ENCODE measurements at regions not wholly inside any gene's neighbourhood (a gene's known extent, or its start where the extent isn't known, plus 50 kb on each side); places are given as distances from the start of the nearest gene placed in this dataset.

DNA sequence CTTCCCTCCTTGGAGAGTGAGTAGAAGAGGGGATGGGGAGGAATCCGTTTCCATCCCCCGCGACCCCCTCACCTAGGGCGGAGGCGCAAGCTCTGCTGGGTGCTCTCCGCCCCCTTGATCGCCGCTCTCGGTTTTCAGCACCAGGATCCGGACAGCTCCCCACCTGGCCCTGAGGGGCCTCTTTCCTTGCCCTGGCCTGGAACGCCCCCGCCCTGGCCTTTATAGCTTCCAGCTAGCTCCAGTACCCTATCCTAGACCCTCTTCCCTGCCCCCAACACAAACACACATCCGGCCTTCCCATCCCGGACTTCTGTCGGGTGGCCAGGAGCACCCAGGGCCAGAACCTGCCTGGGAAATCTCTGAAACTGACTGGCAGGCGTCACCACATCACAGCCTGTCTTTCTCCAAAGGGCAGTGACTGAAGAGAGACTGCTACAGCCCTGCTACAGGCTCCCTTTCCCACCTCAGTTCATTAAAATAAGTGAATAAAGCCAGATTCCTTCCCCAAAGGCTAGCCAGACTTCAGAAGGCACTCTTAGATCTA is 72.3 kb upstream of the LEP start:
- no peak for DNase-seq

DNA sequence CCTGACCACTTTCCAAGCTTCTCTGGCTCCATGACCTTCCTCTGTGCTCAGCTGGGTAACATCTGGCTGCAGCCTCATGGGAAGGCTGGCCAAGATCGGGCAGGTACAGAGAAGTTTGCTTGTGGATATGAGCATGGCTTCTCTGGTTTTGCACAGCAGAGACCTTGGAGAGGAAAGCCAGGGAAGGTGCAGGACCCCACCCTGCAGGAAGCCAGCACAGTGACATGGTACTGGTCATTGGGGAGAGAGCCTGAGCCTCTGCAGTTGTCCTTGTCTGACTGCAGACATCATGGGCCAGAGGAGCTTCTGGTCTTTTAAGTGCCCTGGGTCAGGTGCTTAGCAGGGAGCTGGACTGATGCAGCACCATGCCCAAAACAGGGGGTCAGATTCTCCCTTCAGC is 70.6 kb upstream of the LEP start:
- DNase-seq = no peak

DNA sequence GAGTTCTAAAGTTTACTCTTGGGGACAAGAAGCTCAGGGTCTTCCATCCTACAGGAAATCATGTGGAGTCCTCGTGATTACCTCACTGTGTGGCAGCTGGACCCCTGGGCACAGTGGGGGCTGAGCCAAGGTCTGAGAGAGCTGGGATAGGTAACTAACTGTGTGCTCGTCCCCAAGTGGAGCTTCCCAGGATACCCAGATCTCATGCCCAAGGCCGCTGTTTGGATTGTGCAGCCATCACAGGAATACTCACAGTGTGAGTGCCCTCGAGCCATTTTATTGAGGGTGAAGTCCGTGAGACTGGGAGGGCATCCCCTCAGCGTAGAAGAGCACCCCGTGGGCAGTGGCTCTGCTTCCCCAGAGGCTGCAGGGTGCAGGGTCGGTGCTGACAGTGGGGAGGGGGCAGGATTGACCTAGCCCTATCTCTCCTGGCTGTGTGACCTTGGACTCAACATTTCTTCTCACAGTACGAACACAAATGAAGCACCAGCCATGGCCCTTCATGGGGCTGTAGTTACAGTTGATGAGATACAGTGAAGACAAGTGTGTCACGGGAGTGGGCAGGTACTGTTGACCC is 69.6 kb upstream of the LEP start:
- DNase-seq = no peak

DNA sequence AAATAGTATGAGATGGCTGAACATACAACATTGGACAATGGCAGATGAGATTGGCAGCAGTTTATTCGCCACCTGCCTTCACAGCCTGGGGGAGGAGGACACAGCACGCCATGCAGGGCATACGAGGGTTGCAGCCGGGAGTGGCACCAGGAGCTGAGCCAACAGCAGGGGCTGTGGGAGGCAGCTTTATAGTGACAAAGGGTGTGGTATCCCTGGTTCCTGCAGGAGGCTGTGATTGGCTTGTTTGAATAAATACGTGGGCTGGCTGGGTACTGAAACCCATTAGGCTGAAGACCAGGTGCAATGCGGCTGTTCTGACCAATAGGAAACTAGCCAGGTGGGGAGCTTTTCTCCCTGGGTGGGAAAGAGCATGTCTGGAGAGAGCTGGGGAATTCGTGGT is 68.9 kb upstream of the LEP start:
- DNase-seq = no peak

DNA sequence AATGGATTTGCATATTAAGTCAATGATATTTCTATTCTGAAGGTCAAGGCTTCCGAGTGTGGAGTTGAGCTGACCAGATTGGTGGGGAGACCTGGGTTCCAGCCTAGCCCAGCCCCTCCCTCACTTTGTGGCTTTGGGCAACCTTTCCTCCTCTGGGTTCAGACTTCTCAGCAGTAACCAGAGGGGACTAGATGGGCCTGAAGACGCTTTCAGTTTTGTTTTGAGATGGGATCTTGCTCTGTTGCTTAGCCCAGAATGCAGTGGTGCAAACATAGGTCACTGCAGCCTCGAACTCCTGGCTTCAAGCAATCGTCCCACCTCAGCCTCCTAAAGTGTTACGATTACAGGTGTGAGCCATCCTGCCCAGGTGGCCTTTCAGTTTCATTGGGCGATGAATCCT is 68.1 kb upstream of the LEP start:
- no peak for DNase-seq

DNA sequence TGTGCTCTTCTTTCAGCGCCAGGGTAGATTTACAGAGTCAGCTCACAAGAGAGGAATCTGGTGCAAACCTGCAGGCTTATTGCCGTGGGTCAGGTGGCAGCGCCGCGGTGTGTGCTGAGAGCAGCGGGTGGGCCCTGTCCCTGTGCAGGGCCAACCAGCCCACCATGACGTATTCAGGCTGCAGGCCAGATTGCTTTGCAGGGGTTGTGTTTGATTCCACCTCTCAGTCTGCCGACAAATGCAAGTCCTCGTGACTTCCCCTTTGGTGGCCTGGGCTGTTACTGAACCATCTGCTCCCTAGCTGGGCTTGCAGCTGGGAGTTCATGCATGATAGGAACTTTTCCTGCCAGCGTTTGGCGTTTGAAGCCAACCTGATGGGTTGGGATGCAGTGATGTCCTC is 66.7 kb upstream of the LEP start:
- DNase-seq = no peak

DNA sequence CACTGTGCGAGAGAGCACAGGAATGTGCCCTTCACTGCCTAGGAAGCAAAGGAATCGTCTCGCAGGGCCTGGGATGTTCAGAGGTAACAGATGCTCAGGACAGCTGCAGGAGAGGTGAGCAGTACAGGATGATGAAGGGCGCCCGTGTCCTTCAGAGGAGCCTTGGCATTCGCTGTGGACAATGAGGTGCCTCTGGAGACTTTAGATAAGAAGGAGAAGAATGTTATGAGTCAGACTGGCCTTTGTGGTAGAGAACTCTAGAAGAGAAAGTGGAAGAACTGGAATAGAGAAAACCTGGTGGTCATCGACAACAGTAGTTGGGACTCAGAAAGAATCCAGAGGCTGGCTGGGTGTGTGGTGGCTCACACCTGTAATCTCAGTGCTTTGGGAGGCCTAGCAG is 64.4 kb upstream of the LEP start:
- no peak for DNase-seq

DNA sequence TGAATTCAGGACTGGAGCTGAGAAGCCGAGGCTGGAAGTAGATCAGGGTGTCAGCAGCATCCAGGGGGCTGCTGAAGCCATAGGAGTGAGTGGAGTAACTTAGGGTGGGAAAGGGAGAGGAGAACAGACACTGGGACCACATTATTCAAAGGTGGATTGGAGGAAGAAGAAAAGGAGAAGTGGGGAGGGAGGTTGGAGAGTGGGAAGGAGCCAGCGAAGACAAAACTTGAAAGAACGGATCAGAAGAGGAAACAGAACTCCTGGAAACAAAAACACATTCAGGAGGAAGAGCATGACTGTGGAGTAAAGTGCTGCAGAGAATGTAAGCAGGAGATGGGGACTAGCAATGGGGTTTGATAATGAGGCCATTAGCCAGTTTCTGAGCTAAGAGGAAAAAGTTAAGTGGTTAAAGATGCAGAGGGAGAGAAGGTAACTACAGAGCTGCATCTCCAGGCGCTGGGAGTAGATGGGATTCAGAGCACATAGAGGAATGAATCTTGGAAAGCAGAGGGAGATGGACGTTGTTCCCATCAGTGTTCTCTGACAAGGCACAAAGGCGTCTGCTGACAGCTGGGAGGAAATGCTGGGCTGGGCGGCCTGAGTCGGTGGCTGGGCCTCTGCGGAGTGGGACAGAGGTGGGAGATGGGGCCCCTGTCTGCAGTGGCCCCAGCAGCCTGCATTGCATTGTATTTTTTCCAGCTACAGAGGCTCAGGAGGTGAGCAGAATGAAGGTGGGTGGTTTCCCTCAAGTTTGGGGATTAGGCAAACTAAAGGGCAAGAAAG is 63.1 kb upstream of the LEP start:
- DNase-seq = no peak

DNA sequence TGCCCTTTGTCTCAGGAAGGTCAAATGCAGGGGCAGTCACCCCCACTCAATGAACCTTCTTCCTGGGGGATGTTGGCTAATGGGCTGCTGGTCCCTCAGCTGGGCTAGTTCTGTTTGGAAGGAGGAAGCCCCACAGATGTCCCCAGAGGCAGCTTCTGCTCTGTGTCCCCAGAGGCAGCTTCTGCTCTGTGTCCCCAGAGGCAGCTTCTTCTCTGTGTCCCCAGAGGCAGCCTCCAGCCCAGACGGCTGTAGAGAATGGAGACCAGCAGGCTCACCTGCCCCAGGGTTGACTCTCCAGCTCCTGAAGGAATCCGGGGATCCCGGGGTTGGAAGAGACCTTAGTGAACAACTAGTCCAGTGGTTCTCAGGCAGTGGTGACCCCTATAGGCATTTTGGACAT is 62.5 kb upstream of the LEP start:
- DNase-seq = no peak

DNA sequence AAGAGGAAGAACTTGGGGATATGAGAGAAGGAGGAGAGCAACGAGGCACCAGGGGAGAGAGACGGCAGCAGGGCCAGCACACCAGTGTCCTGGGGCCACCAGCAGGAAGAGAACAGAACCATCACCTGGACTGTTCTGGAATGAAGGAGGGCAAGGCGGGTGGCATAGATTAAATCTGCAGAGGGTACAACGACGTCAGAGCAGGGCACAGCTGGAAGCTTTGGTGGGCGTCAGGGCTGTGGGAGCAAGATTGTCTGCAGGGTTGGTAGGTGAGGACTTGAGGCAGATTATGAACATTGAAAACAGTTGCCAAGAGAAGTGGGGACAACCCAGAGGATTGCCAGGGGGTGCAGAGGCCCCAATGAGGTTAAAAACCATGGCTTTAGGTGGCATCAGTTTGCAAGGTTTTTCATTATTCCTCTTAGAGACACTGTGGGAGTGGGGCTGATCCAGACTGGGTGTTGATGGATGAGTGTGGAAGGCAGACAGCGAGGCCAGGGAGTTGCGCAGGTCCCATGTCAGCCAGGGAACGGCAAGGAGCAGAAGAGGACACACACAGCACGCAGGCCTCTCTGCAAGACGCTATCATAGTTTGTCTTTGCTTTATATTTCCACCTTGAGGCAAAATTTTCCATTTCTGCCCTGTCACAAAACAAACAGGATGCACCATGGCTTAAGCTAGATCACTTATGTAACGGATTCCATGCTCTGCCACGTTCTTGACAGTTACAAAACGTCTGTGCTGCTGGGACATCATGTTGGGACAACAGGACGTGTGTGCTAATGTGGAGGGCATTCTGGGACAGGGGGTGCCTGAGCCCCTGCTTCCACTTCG is 52.5 kb upstream of the LEP start:
- no peak for DNase-seq

DNA sequence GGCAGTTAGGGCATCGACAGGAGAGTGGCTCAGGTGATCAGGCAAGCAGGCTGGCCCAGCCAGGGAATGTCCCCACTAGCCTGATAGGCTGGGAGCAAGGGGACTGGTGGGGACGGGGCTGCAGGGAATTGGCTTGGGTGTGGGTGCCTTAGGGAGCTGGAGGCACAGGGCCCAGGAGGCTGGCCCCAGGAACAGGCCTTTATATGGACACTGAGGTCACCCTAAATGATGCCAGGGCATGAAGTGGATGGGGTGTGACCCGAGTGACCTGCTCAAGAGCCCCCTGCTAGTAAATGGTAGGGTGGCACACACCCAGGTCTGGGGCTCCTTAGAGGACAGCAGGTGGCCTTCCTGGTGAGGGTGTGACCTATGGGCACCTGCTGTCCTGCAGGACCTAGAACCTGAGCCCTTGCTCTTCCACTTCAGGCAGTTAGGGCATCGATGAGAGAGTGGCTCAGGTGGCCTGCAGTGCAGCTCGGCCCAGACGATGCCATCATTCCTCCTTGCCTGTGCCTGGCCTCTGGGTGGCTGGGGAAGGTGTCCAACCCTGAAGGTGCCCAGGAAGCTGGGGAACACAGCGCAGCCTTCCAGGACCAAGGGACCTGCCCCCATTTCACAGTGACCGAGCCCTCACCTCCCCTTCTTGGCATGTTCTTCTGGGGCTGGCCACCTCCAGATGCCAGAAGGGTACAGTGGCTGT is 51.7 kb upstream of the LEP start:
- no peak for DNase-seq

DNA sequence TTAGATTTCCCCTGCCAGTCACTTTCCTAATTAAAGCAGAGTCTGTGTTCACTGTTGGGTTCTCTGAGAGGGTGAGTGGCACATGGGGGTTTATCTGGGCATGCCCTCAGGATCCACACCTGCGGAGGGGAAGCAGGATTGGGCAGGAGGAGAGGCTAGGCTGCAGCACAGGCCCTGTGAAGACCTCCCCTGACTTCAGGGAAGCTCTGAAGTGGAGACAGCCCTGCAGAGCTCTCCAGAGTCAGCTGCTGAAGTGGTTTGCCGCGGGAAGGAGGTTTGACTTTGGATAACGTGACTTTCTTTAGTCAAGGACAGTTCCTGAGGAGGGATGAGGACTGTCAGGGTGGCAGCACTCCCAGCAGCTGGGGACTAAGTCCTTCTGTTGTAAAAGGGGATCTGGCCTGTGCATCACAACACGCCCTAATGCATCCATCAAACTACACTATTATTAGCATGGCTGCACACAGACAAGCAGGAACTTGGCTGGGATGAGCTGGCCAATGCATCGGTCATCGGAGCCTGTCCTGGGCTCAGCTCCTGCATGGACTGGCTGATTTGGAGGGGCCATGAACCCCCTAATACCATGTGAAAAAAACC is 50.9 kb upstream of the LEP start:
- DNase-seq = no peak

DNA sequence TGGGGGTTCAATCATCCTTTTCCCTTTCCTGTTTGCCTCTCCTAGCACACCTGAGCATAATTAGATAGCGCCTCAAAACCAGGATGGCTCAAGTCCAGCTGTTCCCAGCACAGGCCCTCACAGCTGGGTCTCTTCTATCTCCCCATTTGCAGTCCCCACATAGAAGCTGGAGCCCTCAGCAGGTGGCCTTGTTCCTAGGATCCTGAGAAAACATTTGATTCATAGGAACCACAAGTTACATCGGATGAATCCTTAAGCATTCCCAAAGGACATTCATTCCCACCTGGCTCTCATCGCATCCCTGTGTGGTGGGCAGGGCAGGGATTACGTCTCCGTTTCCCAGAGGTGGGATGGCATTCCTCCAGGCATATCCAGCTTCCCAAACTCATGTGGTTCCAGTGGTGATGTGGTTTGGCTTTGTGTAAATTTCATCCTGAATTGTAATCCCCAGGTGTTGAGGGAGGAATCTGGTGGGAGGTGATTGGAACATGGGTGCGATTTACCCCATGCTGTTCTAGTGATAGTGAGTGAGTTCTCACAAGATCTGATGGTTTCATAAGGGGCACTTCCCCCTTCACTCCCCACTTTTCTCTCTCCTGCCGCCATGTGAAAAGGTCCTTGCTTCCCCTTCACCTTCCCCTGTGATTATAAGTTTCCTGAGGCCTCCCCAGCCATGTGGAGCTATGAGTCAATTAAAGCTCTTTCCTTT is 49.8 kb upstream of the LEP start:
- no peak for DNase-seq

Data from amniotic stem cell (primary cell).